DND-41 (cell line): ENCODE measurements at regions not wholly inside any gene's neighbourhood (a gene's known extent, or its start where the extent isn't known, plus 50 kb on each side); places are given as distances from the start of the nearest gene placed in this dataset.

Source experiments
- EZH2 ChIP-seq: IDR thresholded peaks from 3 replicates; pipeline ENCODE4 v1.6.1; 2012; ENCODE audit warnings: borderline replicate concordance, low read depth, mild to moderate bottlenecking, moderate library complexity, low read length, inconsistent platforms; ENCODE audit not compliant: severe bottlenecking
- TF ChIP-seq, protein P1 (sequence below): IDR thresholded peaks from 2 replicates; pipeline ENCODE4 v1.5.1; 2012; ENCODE audit warnings: borderline replicate concordance, low read length, moderate library complexity, mild to moderate bottlenecking; ENCODE audit not compliant: poor library complexity, severe bottlenecking; ENCODE audit errors: extremely low read depth

DNA sequence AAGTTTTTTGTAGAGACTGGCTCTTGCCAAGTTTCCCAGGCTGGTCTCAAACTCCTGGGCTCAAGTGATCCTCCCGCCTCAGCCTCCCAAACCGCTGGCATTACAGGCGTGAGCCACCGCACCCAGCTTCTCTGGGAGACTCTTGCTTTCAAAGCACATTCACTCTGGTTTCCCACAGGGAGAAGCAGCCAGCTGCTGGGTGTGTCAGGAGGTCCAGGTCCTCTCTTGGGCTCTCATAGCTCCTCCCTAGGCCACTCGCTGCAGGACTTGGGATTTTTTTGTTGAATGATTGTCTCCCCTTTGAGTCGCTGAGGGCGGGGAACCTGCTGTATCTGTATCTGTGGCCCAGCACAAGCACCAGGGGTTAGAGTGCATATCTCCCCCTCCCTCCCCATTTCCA, 68.4 kb upstream of the RAPGEF1 start:
- TF ChIP-seq, protein P1, sequence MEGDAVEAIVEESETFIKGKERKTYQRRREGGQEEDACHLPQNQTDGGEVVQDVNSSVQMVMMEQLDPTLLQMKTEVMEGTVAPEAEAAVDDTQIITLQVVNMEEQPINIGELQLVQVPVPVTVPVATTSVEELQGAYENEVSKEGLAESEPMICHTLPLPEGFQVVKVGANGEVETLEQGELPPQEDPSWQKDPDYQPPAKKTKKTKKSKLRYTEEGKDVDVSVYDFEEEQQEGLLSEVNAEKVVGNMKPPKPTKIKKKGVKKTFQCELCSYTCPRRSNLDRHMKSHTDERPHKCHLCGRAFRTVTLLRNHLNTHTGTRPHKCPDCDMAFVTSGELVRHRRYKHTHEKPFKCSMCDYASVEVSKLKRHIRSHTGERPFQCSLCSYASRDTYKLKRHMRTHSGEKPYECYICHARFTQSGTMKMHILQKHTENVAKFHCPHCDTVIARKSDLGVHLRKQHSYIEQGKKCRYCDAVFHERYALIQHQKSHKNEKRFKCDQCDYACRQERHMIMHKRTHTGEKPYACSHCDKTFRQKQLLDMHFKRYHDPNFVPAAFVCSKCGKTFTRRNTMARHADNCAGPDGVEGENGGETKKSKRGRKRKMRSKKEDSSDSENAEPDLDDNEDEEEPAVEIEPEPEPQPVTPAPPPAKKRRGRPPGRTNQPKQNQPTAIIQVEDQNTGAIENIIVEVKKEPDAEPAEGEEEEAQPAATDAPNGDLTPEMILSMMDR: no peak
- no peak for TF ChIP-seq EZH2
